Astrocyte of the cerebellum (primary cell): ENCODE measurements at regions not wholly inside any gene's neighbourhood (a gene's known extent, or its start where the extent isn't known, plus 50 kb on each side); places are given as distances from the start of the nearest gene placed in this dataset.

Experiments used
- DNase-seq: peaks from one replicate; pipeline ENCODE4 v3.0.0-alpha.2; 2011; ENCODE audit warnings: low read depth
- H3K4me3 ChIP-seq: 2 replicates; pipeline ENCODE4 v1.5.1; 2011; ENCODE audit warnings: mild to moderate bottlenecking, low read depth, low read length, moderate library complexity
- in situ Hi-C: cut with HindIII; loops from 2 replicates; pipeline ENCODE4 v1.10.0; 2017; ENCODE audit warnings: low sequenced_read_pairs
- TF ChIP-seq, protein P1 (sequence below): IDR thresholded peaks from 2 replicates; pipeline ENCODE4 v1.5.1; 2012; ENCODE audit warnings: low read length, low read depth, moderate library complexity, mild to moderate bottlenecking; ENCODE audit errors: missing control alignments

DNA sequence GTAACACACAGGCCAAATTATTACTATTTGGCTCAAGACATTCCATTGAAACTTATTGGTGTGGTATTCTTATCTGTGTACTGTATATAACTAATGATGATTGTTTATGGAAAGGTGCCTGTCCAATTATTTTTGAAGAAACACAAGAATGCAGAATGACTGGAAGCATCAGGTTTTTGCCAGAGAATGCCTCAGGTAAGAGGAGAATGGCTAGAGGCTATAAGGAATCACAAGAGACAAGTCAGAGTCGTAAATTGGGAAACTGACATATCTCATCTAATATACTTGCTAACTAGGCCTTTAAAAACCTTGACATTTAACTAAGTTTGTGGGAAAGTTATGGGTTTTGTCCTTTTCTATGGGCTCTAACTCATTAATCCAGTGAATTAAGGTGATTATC is 69.3 kb upstream of the TTC29 start:
- no peak overlapping the region for H3K4me3 ChIP-seq
- in situ Hi-C loops: no loop called here
- DNase-seq: no peak
- TF ChIP-seq, protein P1, sequence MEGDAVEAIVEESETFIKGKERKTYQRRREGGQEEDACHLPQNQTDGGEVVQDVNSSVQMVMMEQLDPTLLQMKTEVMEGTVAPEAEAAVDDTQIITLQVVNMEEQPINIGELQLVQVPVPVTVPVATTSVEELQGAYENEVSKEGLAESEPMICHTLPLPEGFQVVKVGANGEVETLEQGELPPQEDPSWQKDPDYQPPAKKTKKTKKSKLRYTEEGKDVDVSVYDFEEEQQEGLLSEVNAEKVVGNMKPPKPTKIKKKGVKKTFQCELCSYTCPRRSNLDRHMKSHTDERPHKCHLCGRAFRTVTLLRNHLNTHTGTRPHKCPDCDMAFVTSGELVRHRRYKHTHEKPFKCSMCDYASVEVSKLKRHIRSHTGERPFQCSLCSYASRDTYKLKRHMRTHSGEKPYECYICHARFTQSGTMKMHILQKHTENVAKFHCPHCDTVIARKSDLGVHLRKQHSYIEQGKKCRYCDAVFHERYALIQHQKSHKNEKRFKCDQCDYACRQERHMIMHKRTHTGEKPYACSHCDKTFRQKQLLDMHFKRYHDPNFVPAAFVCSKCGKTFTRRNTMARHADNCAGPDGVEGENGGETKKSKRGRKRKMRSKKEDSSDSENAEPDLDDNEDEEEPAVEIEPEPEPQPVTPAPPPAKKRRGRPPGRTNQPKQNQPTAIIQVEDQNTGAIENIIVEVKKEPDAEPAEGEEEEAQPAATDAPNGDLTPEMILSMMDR: no peak

DNA sequence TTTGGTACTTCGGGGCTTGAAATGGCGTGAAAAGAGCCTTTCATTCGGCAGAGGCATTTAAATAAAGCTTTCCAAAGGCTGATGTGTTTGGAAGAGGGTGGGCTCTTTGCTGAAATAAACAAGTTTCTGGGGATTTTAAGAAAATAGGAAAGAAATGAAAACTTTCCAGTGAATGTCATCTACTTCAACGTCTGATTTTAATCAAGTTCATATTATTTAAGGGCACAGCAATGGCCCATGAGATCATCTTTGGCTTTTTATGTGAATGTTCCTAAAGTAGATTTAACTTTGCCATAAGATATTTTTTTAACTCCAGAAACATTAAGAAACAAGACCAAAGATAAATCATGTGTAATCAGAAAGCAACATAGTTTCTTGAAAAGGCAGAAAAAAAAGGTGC is 69.8 kb upstream of the TTC29 start:
- in situ Hi-C loops: no loop called here
- DNase-seq: no peak
- TF ChIP-seq, protein P1: no peak
- H3K4me3 ChIP-seq: no peak overlapping the region

DNA sequence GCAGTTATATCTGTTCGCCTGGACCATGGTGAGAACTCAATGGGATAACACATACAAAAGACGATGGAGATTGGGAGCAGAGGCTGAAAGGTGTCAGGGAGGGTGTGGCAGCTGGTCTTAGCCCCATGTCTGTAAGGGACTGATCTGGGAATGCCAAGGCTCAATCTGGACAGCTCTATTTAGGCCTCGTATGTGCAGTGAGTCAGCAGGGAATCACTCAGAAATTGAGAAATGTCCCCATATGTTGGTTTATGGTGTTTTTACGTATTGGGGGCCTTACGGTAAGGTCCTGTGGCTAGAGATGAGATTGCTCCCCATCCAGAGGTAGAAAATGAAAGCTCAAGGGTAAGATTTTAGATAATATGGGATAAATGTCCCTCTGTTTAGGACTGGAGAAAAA is 71.4 kb upstream of the TTC29 start:
- TF ChIP-seq, protein P1: no peak
- in situ Hi-C loops: no loop called here
- DNase-seq: no peak
- no peak overlapping the region for H3K4me3 ChIP-seq

DNA sequence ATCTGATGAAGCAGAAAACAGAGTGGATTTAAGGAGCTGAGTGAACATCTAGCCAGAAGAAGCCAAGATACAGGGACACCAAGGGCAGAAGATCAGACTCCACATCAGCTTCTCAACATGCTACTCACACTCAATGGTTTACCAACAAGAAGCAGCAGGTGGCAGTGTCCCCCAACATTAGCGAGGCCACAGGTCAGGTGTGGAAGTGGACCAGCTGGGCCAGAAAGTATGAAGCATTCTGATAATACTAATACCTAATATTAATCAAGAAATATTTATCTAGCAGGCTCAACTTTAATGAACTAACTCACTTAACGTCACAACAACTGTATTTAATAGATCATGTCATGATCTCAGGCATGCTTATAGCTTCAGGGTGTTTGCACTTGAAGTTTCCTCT is 73.4 kb upstream of the TTC29 start:
- TF ChIP-seq, protein P1: peak; percentile 72
- no peak overlapping the region for H3K4me3 ChIP-seq
- DNase-seq: peak; percentile 43
- in situ Hi-C loops: no loop called here

DNA sequence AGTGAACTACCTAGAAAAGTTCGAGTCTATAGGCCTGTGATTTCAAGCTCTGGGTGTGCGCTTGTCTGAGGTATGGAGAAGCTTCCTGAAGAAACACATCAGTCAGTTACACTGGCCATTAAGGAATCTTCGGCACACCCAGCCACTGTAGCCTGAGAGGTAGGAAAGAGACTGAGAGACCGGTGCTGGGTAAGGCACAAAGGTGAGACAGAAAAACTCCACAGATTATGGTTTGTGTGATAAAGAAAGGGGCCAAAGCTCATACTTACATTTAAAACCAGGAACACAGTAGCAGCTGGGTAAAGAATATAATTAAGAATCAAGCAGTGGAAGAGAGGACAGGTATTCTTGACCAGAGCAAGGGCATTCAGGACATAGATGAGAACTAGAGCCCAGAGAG is 74.8 kb upstream of the TTC29 start:
- TF ChIP-seq, protein P1: no peak
- no peak for DNase-seq
- H3K4me3 ChIP-seq: no peak overlapping the region
- in situ Hi-C loops: no loop called here

DNA sequence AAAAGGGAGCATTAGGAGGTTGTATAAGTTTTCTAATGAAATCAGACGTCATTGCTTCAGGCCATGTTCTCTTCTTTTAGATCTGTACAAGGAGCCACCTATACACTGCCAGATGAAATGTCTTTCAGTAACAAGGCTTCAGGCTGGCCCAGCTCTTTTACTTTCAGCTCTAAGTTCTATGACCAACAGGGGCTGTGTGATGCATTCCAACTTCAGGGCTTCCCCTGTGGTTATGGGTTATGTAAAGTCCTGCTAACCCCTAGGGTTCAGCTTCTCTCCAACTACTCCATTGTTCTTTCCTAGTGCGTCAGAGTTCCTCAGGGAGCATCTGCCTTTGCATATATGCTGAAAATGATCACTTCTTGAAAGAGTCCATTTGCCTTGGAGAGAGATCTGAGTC is 79.4 kb upstream of the TTC29 start:
- DNase-seq: no peak
- in situ Hi-C loops: no loop called here
- TF ChIP-seq, protein P1: no peak
- H3K4me3 ChIP-seq: no peak overlapping the region

DNA sequence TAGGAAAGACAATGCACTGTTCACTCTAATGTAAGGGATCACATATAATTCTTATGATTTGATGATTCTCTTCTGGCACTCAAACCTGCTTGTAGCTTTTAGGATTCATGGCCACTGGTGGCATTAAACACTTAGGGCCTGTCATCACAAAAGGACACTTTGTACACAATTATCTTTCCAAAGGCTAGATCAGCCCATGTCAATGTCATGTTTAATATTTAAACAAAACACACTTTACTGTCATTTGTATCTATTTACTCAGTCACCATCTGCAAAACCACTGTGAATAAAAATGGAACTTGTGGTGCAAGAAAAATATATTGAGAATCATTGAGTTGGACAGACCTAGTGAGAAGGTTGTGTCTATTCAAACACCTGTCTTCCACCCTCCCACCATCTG is 83.6 kb upstream of the TTC29 start:
- in situ Hi-C loops: no loop called here
- DNase-seq: no peak

More for the DNA sequence above, 83.6 kb upstream of the TTC29 start:
- no peak overlapping the region for H3K4me3 ChIP-seq
- TF ChIP-seq, protein P1: no peak
